GM20431 (cell line): ENCODE measurements at regions not wholly inside any gene's neighbourhood (a gene's known extent, or its start where the extent isn't known, plus 50 kb on each side); places are given as distances from the start of the nearest gene placed in this dataset.
"Not testable (repeated sequence)": the region's sequence is repeated elsewhere in the genome, so short reads cannot be mapped to it uniquely, and the experiment has no call there.

Source experiments
- in situ Hi-C: fragments of 300-500 bp; cut with MseI, MboI; formaldehyde crosslinking; loops from one replicate; pipeline ENCODE4 v1.15.0; 2020; ENCODE audit warnings: low sequenced_read_pairs; ENCODE audit not compliant: unreplicated experiment

GRCh38 chr13:59250336-59251189 lies 913.2 kb downstream of the DIAPH3 start:
- in situ Hi-C loops = no loop called here

GRCh38 chr13:59259165-59260000 lies 904.3 kb downstream of the DIAPH3 start:
- in situ Hi-C loops = no loop called here

- in situ Hi-C loops = no loop called here
Measured at GRCh38 chr13:59261928-59262488, 901.7 kb downstream of the DIAPH3 start.

- in situ Hi-C loops = no loop called here
Measured at GRCh38 chr13:59263531-59263930, 900.2 kb downstream of the DIAPH3 start.

- in situ Hi-C loops = no loop called here
Measured at GRCh38 chr13:59266478-59267063, 897.2 kb downstream of the DIAPH3 start.

- in situ Hi-C loops = no loop called here
Measured at GRCh38 chr13:59269476-59269875, 894.3 kb downstream of the DIAPH3 start.

GRCh38 chr13:59270327-59270726 lies 893.4 kb downstream of the DIAPH3 start:
- in situ Hi-C loops = no loop called here

GRCh38 chr13:59274958-59275727 lies 888.6 kb downstream of the DIAPH3 start:
- in situ Hi-C loops = no loop called here

GRCh38 chr13:59276436-59276835 lies 887.3 kb downstream of the DIAPH3 start:
- in situ Hi-C loops = no loop called here

GRCh38 chr13:59277106-59277505 lies 886.6 kb downstream of the DIAPH3 start:
- in situ Hi-C loops = no loop called here

- in situ Hi-C loops = no loop called here
Measured at GRCh38 chr13:59279028-59279427, 884.7 kb downstream of the DIAPH3 start.

- in situ Hi-C loops = no loop called here
Measured at GRCh38 chr13:59279576-59279975, 884.2 kb downstream of the DIAPH3 start.

GRCh38 chr13:59280297-59280696 lies 883.4 kb downstream of the DIAPH3 start:
- in situ Hi-C loops = no loop called here

- in situ Hi-C loops = no loop called here
Measured at GRCh38 chr13:59281453-59281852, 882.3 kb downstream of the DIAPH3 start.

GRCh38 chr13:59292240-59292639 lies 871.5 kb downstream of the DIAPH3 start:
- in situ Hi-C loops = not testable (repeated sequence)

- in situ Hi-C loops = no loop called here
Measured at GRCh38 chr13:59299584-59299983, 864.1 kb downstream of the DIAPH3 start.

GRCh38 chr13:59300355-59301173 lies 863.2 kb downstream of the DIAPH3 start:
- in situ Hi-C loops = loop anchor here (25.0 kb wide), 1 partner anchor 1663 kb away; the partner anchor contains the start of gene PCDH17

GRCh38 chr13:59301174-59301567 lies 862.6 kb downstream of the DIAPH3 start:
- in situ Hi-C loops = loop anchor here (25.0 kb wide), 1 partner anchor 1664 kb away; the partner anchor contains the start of gene PCDH17

- in situ Hi-C loops = loop anchor here (25.0 kb wide), 1 partner anchor 1666 kb away; the partner anchor contains the start of gene PCDH17
Measured at GRCh38 chr13:59303433-59303832, 860.3 kb downstream of the DIAPH3 start.
